ENCODE measurements at regions not wholly inside any gene's neighbourhood (a gene's known extent, or its start where the extent isn't known, plus 50 kb on each side); places are given as distances from the start of the nearest gene placed in this dataset.
"Not testable (repeated sequence)": the region's sequence is repeated elsewhere in the genome, so short reads cannot be mapped to it uniquely, and the experiment has no call there.

DNA sequence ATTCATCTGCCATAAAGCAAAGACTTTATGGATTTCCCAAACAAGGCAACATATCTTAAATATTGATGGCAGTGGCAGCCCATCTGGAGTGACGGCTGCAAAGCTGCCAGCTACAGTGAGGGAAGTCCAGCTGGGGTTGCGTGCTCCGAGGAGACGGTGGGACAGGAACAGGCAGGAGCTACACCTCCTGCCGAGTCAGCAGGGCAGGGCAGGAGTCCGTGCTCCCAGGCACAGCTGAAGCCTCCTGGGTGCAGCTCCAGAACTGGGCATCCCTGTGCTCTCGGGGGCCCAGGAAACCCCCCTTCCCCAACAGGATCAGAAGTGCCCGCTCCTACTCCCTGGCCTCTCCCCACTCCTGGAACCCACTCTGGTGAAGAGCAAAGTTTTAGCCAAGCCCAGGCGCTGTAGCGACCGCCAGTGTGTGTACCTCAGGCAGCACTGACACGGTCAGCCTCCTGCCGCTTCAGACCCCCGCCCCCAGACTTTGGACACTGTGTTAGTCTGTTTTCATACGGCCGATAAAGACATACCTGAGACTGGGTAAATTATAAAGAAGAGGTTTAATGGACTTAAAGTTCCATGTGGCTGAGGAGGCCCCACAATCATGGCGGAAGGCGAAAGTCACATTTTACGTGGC is 556.4 kb upstream of the CCDC54 start:
- no peak for DNase-seq (ENCODE audit: low read depth)

GRCh38 chr3:106821801-106822200 is 555.4 kb upstream of the CCDC54 start:
- no peak for DNase-seq (ENCODE audit: low read depth)

- DNase-seq (ENCODE audit: low read depth) = no peak
These were observed 555.0 kb upstream of the CCDC54 start for GRCh38 chr3:106822204-106822603.

GRCh38 chr3:106823701-106824100 is 553.5 kb upstream of the CCDC54 start:
- DNase-seq (ENCODE audit: low read depth) = no peak

GRCh38 chr3:106824856-106825255 is 552.4 kb upstream of the CCDC54 start:
- no peak for DNase-seq (ENCODE audit: low read depth)

- no peak for DNase-seq (ENCODE audit: low read depth)
These were observed 551.2 kb upstream of the CCDC54 start for GRCh38 chr3:106825962-106826605.

DNA sequence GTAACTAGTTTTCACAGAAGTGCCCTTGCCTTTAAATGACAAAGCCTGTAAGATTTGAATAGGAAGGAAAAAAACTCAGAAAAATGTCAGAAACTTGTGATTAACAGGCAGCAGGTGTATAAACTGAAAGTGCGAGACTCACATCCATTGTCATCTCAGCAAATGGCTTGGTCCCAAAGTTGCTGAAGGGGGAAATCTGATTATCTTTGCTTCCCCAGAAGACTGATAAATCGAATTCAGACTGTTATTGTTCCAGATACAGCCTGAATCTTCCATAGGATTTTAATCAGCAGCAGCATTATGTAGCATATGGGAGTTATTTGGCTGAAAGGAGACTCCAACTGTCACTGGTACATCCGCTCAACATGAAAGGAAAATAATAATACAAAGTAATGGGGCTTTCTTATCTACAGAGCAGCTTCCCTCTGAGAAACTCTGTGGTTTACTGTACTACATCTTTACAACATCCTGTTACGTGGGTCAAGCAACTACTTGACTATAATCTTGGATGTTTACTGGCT is 550.4 kb upstream of the CCDC54 start:
- DNase-seq (ENCODE audit: low read depth) = no peak

GRCh38 chr3:106827515-106828213 is 549.6 kb upstream of the CCDC54 start:
- DNase-seq (ENCODE audit: low read depth) = no peak

- no peak for DNase-seq (ENCODE audit: low read depth)
These were observed 548.0 kb upstream of the CCDC54 start for GRCh38 chr3:106829206-106829605.

DNA sequence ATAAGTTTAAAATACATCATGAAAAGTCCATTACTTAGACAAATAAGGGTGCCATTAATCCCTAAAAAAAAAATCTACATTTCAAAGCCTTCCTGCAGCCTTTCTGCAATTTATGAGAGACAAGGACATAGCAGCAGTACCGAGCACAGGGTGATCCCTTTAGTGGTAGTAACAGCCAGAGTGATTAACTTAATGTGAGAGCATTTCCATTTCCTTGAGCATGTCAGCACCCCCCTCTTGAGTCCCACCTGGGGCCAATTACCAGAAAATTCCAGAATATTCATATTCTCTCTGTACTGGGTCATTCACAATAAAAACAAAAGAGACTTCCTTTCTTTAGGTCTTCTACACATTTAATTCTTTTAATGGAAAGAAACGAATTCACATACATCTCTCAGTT is 546.9 kb upstream of the CCDC54 start:
- DNase-seq (ENCODE audit: low read depth) = no peak

DNA sequence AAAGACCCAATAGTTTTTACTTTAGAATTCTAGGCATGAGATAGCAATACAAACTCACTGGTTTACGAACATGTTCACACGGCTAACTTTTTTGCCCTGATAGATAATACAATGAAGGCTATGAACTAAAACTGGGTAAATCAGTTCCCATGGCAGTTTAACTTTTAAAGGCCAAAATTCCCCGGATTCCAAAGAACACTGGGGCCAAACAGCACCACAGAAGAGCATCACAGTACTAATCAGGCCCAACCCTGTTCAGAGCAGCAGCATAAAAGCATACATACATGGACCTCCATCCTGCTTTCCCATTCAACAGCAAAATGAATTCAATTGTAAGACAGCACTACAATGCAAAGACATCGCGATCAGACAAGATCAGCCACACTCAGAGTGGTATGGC is 540.3 kb upstream of the CCDC54 start:
- no peak for DNase-seq (ENCODE audit: low read depth)

DNA sequence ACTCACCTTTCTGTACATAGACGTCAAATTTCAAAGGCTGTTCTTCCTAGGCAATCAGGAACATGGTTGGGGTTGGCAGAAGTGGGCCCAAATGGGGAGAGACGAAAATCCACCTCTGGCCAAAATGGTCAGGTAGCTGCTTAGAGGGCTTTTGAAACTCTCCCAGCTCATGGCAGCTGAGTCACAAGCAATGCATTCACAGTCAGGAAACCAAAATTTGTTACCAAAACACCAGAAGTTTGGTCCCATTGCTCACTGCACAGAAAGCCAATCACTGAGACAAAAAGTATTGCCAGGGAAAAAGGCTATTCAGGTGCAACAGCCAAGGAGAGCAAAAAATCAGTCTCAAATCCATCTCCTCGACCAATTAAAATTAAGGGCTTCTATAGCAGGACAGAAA is 539.6 kb upstream of the CCDC54 start:
- no peak for DNase-seq (ENCODE audit: low read depth)

DNA sequence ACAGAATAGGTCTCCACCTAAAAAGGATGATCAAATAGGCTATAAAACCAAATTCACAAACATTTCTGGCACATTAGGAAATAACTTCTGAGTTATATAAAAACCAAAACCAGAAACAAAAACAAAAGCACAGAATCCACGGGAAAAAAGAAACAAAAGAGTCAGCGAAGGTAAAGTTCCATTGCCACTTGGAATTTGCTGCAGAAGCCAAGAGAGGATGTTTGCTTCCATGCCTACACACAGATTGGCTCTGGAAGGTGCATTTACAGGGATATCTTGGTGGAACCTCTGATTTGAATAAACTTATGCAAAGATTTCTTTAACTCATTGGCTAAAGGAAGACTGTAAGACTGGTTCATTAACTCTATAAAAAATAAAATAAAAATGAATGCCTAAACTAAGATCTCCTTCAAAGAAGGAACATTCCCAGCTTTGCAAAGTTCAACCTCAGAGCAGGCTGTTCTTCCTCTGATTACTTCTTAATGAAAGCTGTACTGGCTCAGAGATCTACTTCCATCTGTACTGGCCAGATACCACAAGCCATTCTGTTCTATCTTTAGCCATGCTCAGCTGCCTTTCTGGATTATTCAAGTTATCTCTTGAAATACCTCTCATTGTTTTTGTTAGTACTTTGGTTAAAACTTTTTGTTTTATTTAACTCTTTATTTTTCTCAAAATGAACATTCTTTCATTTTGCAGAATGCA is 537.5 kb upstream of the CCDC54 start:
- DNase-seq (ENCODE audit: low read depth) = no peak

- DNase-seq (ENCODE audit: low read depth) = no peak
These were observed 536.9 kb upstream of the CCDC54 start for GRCh38 chr3:106840319-106840718.

DNA sequence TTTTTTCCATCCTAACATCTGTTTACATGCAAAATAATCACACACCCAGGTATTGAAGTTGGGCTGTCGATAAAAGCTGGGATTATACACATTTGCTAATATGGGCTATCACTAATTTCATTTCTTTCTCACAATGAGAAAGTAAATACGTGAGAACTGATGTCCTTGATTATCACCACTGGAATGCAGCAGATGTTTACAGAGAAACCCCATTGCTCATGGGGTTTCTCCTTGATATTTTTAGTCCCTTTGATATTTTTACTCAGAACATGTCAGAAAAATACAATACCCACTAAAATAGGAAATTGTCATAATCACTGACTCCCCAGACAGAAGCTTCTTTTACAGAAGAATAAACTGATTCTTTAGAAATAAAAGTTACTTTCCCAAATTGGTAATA is 535.1 kb upstream of the CCDC54 start:
- DNase-seq (ENCODE audit: low read depth) = no peak

DNA sequence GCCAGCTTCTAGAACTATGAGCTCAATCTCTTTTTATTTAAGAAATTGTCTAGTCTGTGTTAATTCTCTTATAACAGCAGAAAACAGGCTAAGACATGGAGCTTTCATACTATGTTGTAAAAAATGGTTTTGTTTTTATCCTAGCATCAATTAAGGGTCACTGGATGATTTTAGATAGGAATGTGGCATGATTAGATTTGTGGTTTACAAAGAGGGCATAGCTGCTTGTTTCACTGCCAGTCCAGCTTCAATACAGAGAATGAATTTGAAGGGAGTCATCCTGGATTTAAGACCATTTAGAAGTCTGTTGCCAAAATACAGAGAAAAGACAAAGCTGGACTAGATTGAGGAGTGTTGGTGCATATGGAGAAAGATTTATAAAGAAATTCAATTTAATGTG is 532.6 kb upstream of the CCDC54 start:
- DNase-seq (ENCODE audit: low read depth) = no peak

GRCh38 chr3:106848099-106848498 is 529.1 kb upstream of the CCDC54 start:
- no peak for DNase-seq (ENCODE audit: low read depth)

GRCh38 chr3:106850437-106850836 is 526.8 kb upstream of the CCDC54 start:
- no peak for DNase-seq (ENCODE audit: low read depth)

DNA sequence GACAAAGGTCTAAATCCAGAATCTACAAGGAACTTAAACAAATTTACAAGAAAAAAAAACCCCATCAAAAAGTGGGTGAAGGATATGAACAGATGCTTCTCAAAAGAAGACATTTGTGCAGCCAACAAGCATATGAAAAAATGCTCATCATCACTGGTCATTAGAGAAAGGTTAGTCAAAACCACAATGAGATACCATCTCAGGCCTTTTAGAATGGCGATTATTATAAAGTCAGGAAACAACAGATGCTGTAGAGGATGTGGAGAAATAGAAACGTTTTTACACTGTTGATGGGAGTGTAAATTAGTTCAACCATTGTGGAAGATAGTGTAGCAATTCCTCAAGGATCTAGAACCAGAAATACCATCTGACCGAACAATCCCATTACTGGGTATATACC is 518.9 kb upstream of the CCDC54 start:
- not testable (repeated sequence) for DNase-seq (ENCODE audit: low read depth)

GRCh38 chr3:106860182-106860581 is 517.1 kb upstream of the CCDC54 start:
- DNase-seq (ENCODE audit: low read depth) = no peak

DNA sequence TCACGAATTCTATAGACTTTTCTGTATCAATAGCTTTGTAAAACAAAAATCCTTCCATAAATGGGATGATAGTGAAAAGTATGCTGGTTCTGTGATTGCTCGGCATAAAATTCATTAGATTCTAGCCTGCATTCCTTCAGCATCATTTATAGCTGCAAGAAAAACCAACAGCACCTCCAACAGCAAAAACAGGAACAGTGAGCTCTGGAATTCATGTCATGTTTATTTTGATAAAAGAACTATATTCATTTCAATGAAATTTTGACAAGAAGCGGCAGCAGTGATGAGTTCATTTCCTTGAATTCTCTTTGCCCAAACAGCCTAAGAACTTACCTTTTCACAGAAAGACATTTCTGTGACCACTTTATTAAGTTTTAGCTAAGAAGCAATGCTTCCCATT is 515.2 kb upstream of the CCDC54 start:
- no peak for DNase-seq (ENCODE audit: low read depth)

- no peak for DNase-seq (ENCODE audit: low read depth)
These were observed 499.6 kb upstream of the CCDC54 start for GRCh38 chr3:106877627-106878026.

DNA sequence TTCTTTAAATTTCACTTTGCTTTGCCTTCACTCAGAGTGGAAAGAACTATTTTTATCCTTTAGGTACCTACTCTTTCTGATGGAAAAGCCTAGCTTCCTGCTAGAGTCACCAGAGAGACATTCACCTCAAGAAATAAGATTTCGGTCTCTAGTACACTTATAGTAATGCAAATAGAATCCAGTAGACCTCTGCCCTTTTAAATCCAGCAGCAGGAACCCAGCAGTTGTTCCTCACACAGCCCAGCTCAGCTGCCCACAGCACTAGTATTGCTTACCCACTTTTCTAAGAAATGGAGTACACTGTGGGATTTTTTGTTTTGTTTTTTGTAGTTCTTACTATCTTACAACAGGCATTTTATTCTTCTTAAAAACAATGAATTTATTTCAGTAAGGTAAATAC is 497.0 kb upstream of the CCDC54 start:
- no peak for DNase-seq (ENCODE audit: low read depth)

Measured in stimulated activated CD8-positive, alpha-beta memory T cell treated with anti-CD3 and anti-CD28 coated beads, Interleukin-15, amount 100 ng/mL, for 24 hours (primary cell).